ENCODE measurements at regions not wholly inside any gene's neighbourhood (a gene's known extent, or its start where the extent isn't known, plus 50 kb on each side); places are given as distances from the start of the nearest gene placed in this dataset.
"Not testable (repeated sequence)": the region's sequence is repeated elsewhere in the genome, so short reads cannot be mapped to it uniquely, and the experiment has no call there.

GRCh38 chr2:87093937-87094529 lies 72.4 kb upstream of the PLGLB1 start:
- not testable (repeated sequence) for TF ChIP-seq REST (IDR thresholded peaks at IDR 0.05; ENCODE audit: insufficient replicate concordance, low read depth); CTCF (IDR thresholded peaks at IDR 0.05; ENCODE audit: insufficient read depth, low read length); GABPA (IDR thresholded peaks at IDR 0.05; ENCODE audit: low read depth); POLR2AphosphoS5 (IDR thresholded peaks at IDR 0.05; ENCODE audit: low read depth)
